OCI-LY3 (cell line): ENCODE measurements at regions not wholly inside any gene's neighbourhood (a gene's known extent, or its start where the extent isn't known, plus 50 kb on each side); places are given as distances from the start of the nearest gene placed in this dataset.

Experiments used
- H2AFZ ChIP-seq: fragments of 200-600, 300-600 bp; shearing (Covaris generic); 2 replicates; pipeline ENCODE4 v1.6.0; 2014; ENCODE audit warnings: antibody characterized with exemption, low read depth, low read length
- H3K27ac ChIP-seq: fragments of 200-600, 300-600 bp; sonication (generic); 2 replicates; pipeline ENCODE4 v1.5.1; 2014; ENCODE audit warnings: mild to moderate bottlenecking, low read length, moderate library complexity, mixed read lengths
- H3K27me3 ChIP-seq: fragments of 200-600, 300-600 bp; sonication (generic); 2 replicates; pipeline ENCODE4 v1.6.1; 2014; ENCODE audit warnings: low read depth, low read length, mixed read lengths
- H3K36me3 ChIP-seq: fragments of 200-600, 300-600 bp; sonication (generic); replicated peaks from 2 replicates; pipeline ENCODE3; 2014; ENCODE audit warnings: low read depth, low read length, mixed read lengths
- H3K4me1 ChIP-seq: fragments of 300-600, 200-600 bp; sonication (generic); 2 replicates; pipeline ENCODE4 v1.6.1; 2014; ENCODE audit warnings: low read length, mixed read lengths
- H3K4me2 ChIP-seq: fragments of 200-600, 300-600 bp; sonication (generic); 2 replicates; pipeline ENCODE4 v1.6.1; 2014; ENCODE audit warnings: low read length, mixed read lengths
- H3K4me3 ChIP-seq: fragments of 300-600, 200-600 bp; sonication (generic); 2 replicates; pipeline ENCODE4 v1.5.1; 2014; ENCODE audit warnings: antibody characterized with exemption, mild to moderate bottlenecking, low read length, moderate library complexity
- H3K79me2 ChIP-seq: fragments of 300-600, 200-600 bp; shearing (Covaris generic); 2 replicates; pipeline ENCODE4 v1.6.1; 2014; ENCODE audit warnings: mild to moderate bottlenecking, low read length, mixed read lengths
- H3K9ac ChIP-seq: fragments of 300-600, 200-600 bp; shearing (Covaris generic); 2 replicates; pipeline ENCODE4 v1.6.0; 2014; ENCODE audit warnings: mild to moderate bottlenecking, low read length, moderate library complexity
- H3K9me3 ChIP-seq: fragments of 200-600, 300-600 bp; shearing (Covaris generic); 2 replicates; pipeline ENCODE4 v1.6.1; 2014; ENCODE audit warnings: low read length, mixed read lengths; ENCODE audit not compliant: insufficient read depth
- H4K20me1 ChIP-seq: fragments of 200-600, 300-600 bp; sonication (generic); 2 replicates; pipeline ENCODE4 v1.6.1; 2016; ENCODE audit warnings: low read length, mixed read lengths; ENCODE audit not compliant: insufficient read depth
- CTCF ChIP-seq: fragments of 200-600, 300-600 bp; sonication (generic); IDR thresholded peaks from 2 replicates; pipeline ENCODE4 v1.5.1; 2014; ENCODE audit warnings: antibody characterized with exemption, low read length, low read depth
- EZH2phosphoT487 ChIP-seq: fragments of 200-600 bp; shearing (Covaris generic); IDR thresholded peaks from 2 replicates; pipeline ENCODE4 v1.6.1; 2018; ENCODE audit warnings: antibody characterized with exemption, mixed run types, low read depth

DNA sequence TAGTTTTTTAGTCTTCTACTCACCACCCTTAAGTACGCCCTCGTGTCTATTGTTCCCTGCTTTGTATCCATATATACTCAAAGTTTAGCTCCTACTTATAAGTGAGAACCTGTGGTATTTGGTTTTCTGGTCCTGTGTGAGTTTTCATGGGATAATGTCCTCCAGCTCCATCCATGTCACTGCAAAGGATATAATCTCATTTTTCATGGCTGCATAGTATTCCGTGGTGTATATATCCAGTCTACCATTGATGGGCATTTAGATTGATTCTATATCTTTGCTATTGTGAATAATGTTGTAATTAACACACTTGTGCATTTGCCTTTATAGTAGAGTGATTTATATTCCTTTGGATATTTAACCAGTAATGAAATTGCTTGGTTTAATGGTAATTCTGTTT is 579.9 kb downstream of the CDH18 start:
- Histone ChIP-seq H3K9me3 (no peaks in the 10 kb centered on the region), H4K20me1 (no peaks in the 10 kb centered on the region), H2AFZ (no peak overlapping the region), H3K4me1 (no peaks in the 10 kb centered on the region), H3K79me2 (no peaks in the 10 kb centered on the region), H3K4me3 (no peak overlapping the region), H3K27ac (no peak overlapping the region), H3K36me3 (no peaks in the 10 kb centered on the region), H3K9ac (no peak overlapping the region), H3K4me2 (no peak overlapping the region), H3K27me3 (no peaks in the 10 kb centered on the region)
- no peak for TF ChIP-seq EZH2phosphoT487
- TF ChIP-seq CTCF: no peak

- Histone ChIP-seq H3K27ac (no peak overlapping the region), H3K9ac (no peak overlapping the region), H3K4me3 (no peak overlapping the region), H4K20me1 (no peaks in the 10 kb centered on the region), H3K79me2 (no peaks in the 10 kb centered on the region), H3K4me2 (no peak overlapping the region), H3K27me3 (no peaks in the 10 kb centered on the region), H3K4me1 (no peaks in the 10 kb centered on the region), H2AFZ (no peak overlapping the region), H3K36me3 (no peaks in the 10 kb centered on the region), H3K9me3 (no peaks in the 10 kb centered on the region)
- TF ChIP-seq EZH2phosphoT487: no peak
- no peak for TF ChIP-seq CTCF
Measured at GRCh38 chr5:19411936-19412335, 576.1 kb downstream of the CDH18 start.
